Kidney (tissue), 13 donors: ENCODE measurements at regions not wholly inside any gene's neighbourhood (a gene's known extent, or its start where the extent isn't known, plus 50 kb on each side); places are given as distances from the start of the nearest gene placed in this dataset.

Experiments
- DNase-seq, 5 donors: peaks; one replicate each; pipeline ENCODE4 v3.0.0-alpha.2; 2013 to 2020
- FAIRE-seq: peaks from 2 replicates; lab custom pipeline; 2012; peaks lifted over from hg19 to GRCh38; lab: Jason Lieb, UNC
- H3K27ac ChIP-seq, 2 donors: one replicate each; pipeline ENCODE4 v1.7.0; 2013; ENCODE audit warnings: low read depth in 2 of 2, low read length in 2 of 2, inconsistent platforms in 1 of 2
- H3K27me3 ChIP-seq: one replicate; pipeline ENCODE4 v1.7.1; 2013; ENCODE audit warnings: low read length, inconsistent platforms; ENCODE audit not compliant: control insufficient read depth, insufficient read depth
- H3K36me3 ChIP-seq, 3 donors: one replicate each; pipeline versions ENCODE4 v1.7.0 to v1.7.1; 2013; ENCODE audit warnings: low read length in 3 of 3, control low read depth in 1 of 3, inconsistent platforms in 1 of 3; ENCODE audit not compliant: insufficient read depth in 3 of 3, control insufficient read depth in 2 of 3
- H3K4me1 ChIP-seq, 3 donors: one replicate each; pipeline versions ENCODE4 v1.7.0 to v1.7.1; 2013; ENCODE audit warnings: low read length in 3 of 3, inconsistent platforms in 1 of 3, low read depth in 1 of 3; ENCODE audit not compliant: control insufficient read depth in 2 of 3, insufficient read depth in 2 of 3
- H3K4me3 ChIP-seq, 3 donors: one replicate each; pipeline versions ENCODE4 v1.7.0 to v1.8.1; 2013; ENCODE audit warnings: low read length in 3 of 3, control low read depth in 1 of 3, inconsistent platforms in 1 of 3
- H3K9ac ChIP-seq, 3 donors: one replicate each; pipeline versions ENCODE4 v1.7.0 to v1.7.1; 2013; ENCODE audit warnings: low read length in 3 of 3, control low read depth in 1 of 3, inconsistent platforms in 1 of 3
- H3K9me3 ChIP-seq, 3 donors: one replicate each; pipeline versions ENCODE4 v1.7.0 to v1.7.1; 2013; ENCODE audit warnings: low read length in 3 of 3, control low read depth in 1 of 3, inconsistent platforms in 1 of 3; ENCODE audit not compliant: control insufficient read depth in 2 of 3, insufficient read depth in 1 of 3
- intact Hi-C: fragments of 100-400 bp; cut with DNase I; formaldehyde crosslinking; loops from one replicate; pipeline ENCODE4 v1.11.1; 2022
- TF ChIP-seq, protein P1 (sequence below): IDR thresholded peaks from 3 replicates; pipeline ENCODE4 v1.5.1; 2012; ENCODE audit warnings: mild to moderate bottlenecking, moderate library complexity, borderline replicate concordance; ENCODE audit not compliant: insufficient read depth; ENCODE audit errors: extremely low read depth
- donor health status: control.
- donor health status: control.
- donor health status: control.
- donor health status: control.
- donor health status: control.
- donor health status: DM: yes; HTN: yes; CAD: no.
- donor health status: Normal renal cell carcinoma (clear cell type).

DNA sequence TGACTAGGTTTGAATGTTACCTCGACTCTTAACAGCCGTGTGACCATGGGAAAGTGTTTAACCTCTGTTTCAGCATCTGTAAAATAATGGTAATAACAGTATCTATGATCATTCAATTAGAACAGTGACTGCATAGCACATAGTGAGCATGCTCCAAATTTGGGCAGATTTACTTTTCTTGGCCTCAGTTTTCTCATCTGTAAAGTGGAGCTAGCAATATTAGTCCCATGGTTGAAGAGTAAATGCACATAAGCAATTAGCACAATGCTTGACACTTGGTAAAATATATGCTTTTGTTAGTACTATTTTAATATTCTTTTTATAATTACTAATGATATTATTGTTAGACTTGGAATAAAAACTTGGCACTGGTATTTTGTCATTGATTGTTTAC lies 66.4 kb upstream of the TANC1 start:
- no peak for FAIRE-seq
- no peaks in the 10 kb centered on the region for H3K4me1 ChIP-seq
- no peak overlapping the region for H3K9ac ChIP-seq
- H3K9me3 ChIP-seq, result no peaks in the 10 kb centered on the region
- DNase-seq, result no peak
- H3K36me3 ChIP-seq, result no peaks in the 10 kb centered on the region
- TF ChIP-seq, protein P1, sequence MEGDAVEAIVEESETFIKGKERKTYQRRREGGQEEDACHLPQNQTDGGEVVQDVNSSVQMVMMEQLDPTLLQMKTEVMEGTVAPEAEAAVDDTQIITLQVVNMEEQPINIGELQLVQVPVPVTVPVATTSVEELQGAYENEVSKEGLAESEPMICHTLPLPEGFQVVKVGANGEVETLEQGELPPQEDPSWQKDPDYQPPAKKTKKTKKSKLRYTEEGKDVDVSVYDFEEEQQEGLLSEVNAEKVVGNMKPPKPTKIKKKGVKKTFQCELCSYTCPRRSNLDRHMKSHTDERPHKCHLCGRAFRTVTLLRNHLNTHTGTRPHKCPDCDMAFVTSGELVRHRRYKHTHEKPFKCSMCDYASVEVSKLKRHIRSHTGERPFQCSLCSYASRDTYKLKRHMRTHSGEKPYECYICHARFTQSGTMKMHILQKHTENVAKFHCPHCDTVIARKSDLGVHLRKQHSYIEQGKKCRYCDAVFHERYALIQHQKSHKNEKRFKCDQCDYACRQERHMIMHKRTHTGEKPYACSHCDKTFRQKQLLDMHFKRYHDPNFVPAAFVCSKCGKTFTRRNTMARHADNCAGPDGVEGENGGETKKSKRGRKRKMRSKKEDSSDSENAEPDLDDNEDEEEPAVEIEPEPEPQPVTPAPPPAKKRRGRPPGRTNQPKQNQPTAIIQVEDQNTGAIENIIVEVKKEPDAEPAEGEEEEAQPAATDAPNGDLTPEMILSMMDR, result no peak
- intact Hi-C loops, result loop anchor here (10.0 kb wide), 1 partner anchor 213 kb away; no protein-coding TSS in a partner anchor
- H3K27ac ChIP-seq, result no peak overlapping the region
- no peak overlapping the region for H3K4me3 ChIP-seq
- H3K27me3 ChIP-seq, result no peaks in the 10 kb centered on the region

DNA sequence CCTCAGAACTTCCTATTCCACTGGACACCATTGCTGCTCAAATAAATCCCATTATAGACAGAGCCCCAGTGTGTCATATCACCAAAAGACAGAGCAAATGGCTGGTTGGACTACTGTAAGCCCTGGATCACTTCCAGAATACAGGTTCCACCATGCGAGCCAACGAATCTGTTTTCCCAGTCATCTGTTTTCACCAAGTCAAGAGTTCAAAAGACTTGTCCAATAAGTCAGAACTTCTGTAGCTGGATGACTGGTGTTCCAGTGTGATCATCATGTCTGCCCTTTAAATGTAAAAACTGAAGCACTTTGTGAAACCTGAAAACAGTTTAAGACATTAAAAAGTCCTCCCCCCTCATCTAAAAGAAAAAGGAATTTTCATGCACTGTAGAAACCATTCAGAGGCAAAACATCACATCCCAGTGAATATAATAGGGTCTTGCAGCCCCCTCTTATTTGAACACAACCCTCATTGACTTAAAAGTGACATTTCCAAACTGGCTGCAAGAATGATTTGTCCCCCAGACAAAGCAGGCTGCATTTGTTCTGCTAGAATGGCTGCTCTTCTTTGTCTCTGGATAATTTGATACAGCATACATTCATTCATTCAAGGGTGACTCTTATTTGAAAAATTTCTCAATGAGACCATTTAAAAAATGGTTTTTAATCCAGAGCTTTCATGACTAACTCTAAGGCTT lies 64.6 kb upstream of the TANC1 start:
- Histone ChIP-seq H3K9ac (no peak overlapping the region), H3K27ac (no peak overlapping the region), H3K27me3 (no peaks in the 10 kb centered on the region), H3K36me3 (no peaks in the 10 kb centered on the region), H3K4me3 (no peak overlapping the region), H3K9me3 (no peaks in the 10 kb centered on the region), H3K4me1 (no peaks in the 10 kb centered on the region)
- no peak for DNase-seq
- intact Hi-C loops, result loop anchor here (10.0 kb wide), 1 partner anchor 211 kb away; no protein-coding TSS in a partner anchor
- TF ChIP-seq, protein P1, result no peak
- no peak for FAIRE-seq

DNA sequence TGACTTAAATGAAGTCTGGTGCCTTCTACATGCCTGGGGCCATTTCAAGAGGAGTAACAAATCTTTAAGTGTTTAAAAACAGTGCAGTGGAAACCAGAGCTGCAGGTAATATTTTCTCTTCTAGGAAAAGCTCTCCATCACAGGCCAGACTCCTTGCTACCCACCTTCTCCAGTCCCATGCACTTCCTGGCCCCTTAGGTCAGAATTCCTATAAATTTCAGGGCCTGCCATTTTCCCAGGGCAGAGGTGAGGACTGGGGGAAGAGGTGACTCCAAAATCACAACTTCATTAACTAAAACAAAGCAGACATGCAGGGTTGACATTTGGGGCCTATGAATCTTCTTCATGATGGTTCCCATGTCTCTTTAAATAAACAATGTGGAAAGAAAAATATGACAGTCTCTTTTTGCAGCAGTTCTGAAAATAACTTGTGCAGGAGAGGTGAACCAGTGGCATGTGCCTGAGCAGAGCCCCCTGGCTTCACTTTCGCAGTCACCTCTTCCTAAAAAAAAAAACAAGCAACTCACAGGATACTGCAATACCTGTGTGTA lies 63.7 kb upstream of the TANC1 start:
- no peaks in the 10 kb centered on the region for H3K9me3 ChIP-seq
- intact Hi-C loops, result loop anchor here (10.0 kb wide), 1 partner anchor 210 kb away; no protein-coding TSS in a partner anchor
- no peaks in the 10 kb centered on the region for H3K27me3 ChIP-seq
- DNase-seq, result peak in 4 of 5 donors; percentile 61 to 79 (median 72)
- H3K4me1 ChIP-seq, result no peaks in the 10 kb centered on the region
- H3K27ac ChIP-seq, result no peak overlapping the region
- no peak overlapping the region for H3K4me3 ChIP-seq
- no peak for FAIRE-seq
- no peak overlapping the region for H3K9ac ChIP-seq
- TF ChIP-seq, protein P1, result no peak
- no peaks in the 10 kb centered on the region for H3K36me3 ChIP-seq
